BLaER1 (cell line): ENCODE measurements at regions not wholly inside any gene's neighbourhood (a gene's known extent, or its start where the extent isn't known, plus 50 kb on each side); places are given as distances from the start of the nearest gene placed in this dataset.
"Not testable (repeated sequence)": the region's sequence is repeated elsewhere in the genome, so short reads cannot be mapped to it uniquely, and the experiment has no call there.

Source experiments
- H3K27ac ChIP-seq: shearing (Covaris generic); formaldehyde crosslinking; 2 replicates; pipeline ENCODE4 v1.8.1; 2022
- H3K27me3 ChIP-seq: shearing (Covaris generic); formaldehyde crosslinking; 2 replicates; pipeline ENCODE4 v1.8.1; 2022
- H3K36me3 ChIP-seq: shearing (Covaris generic); formaldehyde crosslinking; 2 replicates; pipeline ENCODE4 v1.8.1; 2022
- H3K4me1 ChIP-seq: shearing (Covaris generic); formaldehyde crosslinking; 2 replicates; pipeline ENCODE4 v1.8.1; 2022
- H3K4me2 ChIP-seq: shearing (Covaris generic); formaldehyde crosslinking; 2 replicates; pipeline ENCODE4 v1.8.1; 2022
- H3K4me3 ChIP-seq: shearing (Covaris generic); formaldehyde crosslinking; 2 replicates; pipeline ENCODE4 v1.8.1; 2022
- H3K9ac ChIP-seq: shearing (Covaris generic); formaldehyde crosslinking; 2 replicates; pipeline ENCODE4 v1.8.1; 2022
- H3K9me3 ChIP-seq: shearing (Covaris generic); formaldehyde crosslinking; 2 replicates; pipeline ENCODE4 v1.8.1; 2022
- H4K20me1 ChIP-seq: shearing (Covaris generic); formaldehyde crosslinking; 2 replicates; pipeline ENCODE4 v1.8.1; 2022
- Cebpa-rat ChIP-seq: shearing (Covaris generic); IDR thresholded peaks from 2 replicates; pipeline ENCODE4 v1.8.1; 2022

DNA sequence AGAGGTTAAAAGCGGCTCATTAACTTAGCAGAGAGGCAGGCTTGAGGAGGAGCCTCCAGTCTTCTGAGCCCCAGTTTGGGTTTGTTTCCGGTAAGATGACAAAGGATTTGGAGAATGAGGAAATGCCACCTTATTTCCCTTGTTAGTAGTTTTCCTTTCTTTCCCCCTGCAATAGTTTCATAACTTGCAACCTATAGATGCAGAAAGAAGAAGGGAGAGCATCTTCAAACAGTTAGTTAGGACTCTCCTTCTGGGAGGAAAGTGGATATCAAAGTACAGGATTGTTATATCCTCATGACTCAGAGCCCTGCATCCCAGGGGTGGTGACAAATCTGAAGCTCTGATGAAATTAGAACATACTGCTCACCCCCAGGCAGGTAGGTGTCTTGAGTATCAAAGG lies 180.7 kb upstream of the SLC38A2 start:
- Histone ChIP-seq H3K36me3 (no peaks in the 10 kb centered on the region), H4K20me1 (no peaks in the 10 kb centered on the region), H3K4me1 (no peaks in the 10 kb centered on the region), H3K4me3 (no peak overlapping the region), H3K9me3 (no peaks in the 10 kb centered on the region), H3K27me3 (no peaks in the 10 kb centered on the region), H3K4me2 (no peak overlapping the region), H3K27ac (no peak overlapping the region), H3K9ac (no peak overlapping the region)
- no peak for TF ChIP-seq Cebpa-rat

DNA sequence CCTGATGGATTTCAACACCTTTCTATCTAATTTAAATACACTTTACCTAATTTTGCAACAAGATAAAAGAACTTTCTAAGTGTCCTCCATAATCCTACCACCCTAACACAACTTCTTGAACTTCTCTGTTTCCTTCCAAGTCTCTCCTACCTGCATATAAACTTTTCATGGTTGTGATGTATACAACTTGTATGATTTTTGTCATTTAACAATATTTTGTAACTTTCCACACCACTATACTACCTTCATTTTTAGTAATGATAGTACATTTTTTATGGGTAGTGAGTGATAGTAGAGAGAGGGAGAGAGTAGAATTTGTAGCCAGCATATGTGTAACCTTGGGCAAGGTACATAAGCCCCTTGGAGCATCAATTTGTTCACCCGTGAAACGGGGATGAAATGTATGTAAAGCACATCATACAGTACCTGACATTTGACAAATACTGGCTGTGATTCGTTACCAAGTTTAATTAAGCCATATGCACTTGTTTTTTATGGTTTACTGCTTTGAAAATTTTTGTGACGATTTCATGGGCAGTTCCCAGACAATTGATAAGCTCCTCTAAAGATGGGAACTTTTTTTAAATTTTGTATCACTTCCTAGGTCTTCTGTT lies 177.8 kb upstream of the SLC38A2 start:
- no peaks in the 10 kb centered on the region for H3K36me3 ChIP-seq
- H3K27me3 ChIP-seq, result no peaks in the 10 kb centered on the region
- no peaks in the 10 kb centered on the region for H4K20me1 ChIP-seq
- H3K4me3 ChIP-seq, result no peak overlapping the region
- no peak for TF ChIP-seq Cebpa-rat
- no peak overlapping the region for H3K4me2 ChIP-seq
- peaks cover 8% of the 10 kb centered on the region; the same call in 1 of the 2 replicates for H3K9me3 ChIP-seq
- no peak overlapping the region for H3K9ac ChIP-seq
- no peak overlapping the region for H3K27ac ChIP-seq
- H3K4me1 ChIP-seq, result no peaks in the 10 kb centered on the region

DNA sequence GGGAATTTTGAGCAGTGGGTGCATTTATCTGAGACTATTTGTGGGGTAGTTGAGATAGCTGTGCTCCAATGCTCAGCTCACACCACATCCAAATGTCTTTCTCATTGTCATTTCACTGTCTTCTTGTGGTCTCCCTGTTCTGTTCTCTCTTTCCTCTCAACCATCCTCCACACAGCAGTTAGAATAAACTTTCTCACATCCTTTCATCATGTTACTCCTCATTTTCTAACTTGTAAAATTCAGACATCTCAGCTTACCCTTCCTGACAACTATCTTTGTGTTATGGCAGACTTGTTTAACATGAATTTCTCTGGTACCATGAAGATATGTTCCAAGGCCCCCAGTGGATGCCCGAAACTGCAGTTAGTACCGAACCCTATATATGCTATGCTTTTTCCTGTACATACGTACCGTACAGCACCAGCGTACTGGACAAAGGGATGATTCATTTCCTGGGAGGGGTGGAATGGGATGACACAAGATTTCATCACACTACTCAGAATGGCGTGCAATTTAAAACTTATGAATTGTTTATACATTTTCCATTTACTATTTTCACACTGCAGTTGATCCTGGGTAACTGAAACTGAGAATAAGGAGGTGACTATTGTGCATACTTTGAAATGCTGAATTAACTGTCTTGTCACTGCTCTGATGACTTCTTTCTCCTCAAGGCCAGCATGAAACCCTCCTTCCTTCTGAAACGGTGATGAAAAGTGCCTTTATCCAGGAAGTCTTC lies 177.1 kb upstream of the SLC38A2 start:
- Histone ChIP-seq H3K9me3 (peaks cover 14% of the 10 kb centered on the region; the same call in 1 of the 2 replicates), H3K9ac (no peak overlapping the region), H3K27me3 (no peaks in the 10 kb centered on the region), H4K20me1 (no peaks in the 10 kb centered on the region), H3K4me1 (no peaks in the 10 kb centered on the region), H3K4me3 (no peak overlapping the region), H3K36me3 (no peaks in the 10 kb centered on the region), H3K27ac (no peak overlapping the region), H3K4me2 (no peak overlapping the region)
- no peak for TF ChIP-seq Cebpa-rat

DNA sequence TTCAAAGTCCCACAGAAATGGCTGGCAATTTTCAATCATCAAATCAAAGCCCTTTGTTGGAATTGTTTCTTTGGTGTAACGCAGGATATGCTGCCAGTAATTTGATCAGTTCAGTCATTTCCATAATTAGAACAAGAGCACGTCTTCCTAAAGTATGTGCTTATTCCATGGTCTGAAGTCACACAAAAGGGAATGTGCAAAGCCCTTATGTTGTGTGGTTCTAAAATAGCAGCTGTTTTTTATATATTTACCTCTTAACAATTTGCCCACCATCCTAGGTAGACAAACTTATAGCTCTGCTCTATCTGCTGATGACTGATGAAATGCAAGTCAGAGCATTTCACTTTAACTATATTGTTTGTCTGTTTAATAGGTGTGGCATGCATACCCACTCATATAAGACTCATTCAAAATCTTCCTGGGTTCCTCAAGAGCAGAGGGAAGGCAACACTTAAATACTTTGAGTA lies 176.1 kb upstream of the SLC38A2 start:
- Histone ChIP-seq H3K27me3 (no peaks in the 10 kb centered on the region), H3K4me1 (no peaks in the 10 kb centered on the region), H3K9ac (no peak overlapping the region), H3K9me3 (peaks cover 17% of the 10 kb centered on the region; the same call in 1 of the 2 replicates), H3K4me2 (no peak overlapping the region), H3K4me3 (no peak overlapping the region), H3K27ac (no peak overlapping the region), H3K36me3 (no peaks in the 10 kb centered on the region), H4K20me1 (no peaks in the 10 kb centered on the region)
- TF ChIP-seq Cebpa-rat, result no peak

DNA sequence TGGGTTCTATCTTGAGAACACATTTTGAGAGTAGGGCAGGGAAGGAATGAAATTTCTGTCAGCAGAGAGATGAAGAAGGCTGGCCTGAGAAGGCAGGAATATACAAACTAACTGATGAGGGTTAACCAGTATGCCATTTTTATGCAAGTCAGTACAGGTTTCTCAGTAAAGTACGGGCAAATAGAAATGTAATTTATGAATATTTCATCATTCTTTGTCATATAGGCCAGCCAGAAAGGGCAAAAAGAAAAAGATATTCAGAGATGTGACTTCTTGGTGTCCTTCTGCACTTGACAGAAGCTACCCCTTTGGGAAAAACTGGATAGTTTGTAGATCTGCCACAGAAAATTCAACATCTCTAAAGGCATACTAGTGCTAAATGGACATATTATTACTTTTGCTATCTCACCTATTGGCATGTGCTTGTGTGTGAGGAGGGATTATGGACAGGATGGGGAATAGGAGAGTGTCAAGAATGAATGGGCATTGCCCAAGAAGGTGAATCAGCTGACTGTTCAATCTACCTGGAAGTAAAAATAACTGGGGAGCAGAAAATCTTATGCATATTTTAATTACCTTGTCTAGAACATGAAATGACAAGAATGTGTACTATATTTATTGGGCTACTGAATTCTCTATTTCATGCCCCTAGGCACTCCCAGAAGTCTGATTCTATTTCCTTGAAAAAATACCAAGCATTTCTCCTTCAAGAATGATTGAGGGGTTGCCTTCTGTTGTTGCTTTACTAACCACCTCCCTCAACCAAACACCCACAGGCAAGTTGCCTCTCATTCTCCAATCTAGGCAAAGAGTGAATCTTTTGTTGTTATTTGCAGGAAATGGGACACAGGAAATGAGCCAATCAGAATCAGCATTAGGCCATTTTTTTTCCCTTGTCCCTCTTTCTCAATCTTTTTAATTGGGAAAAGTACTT lies 175.1 kb upstream of the SLC38A2 start:
- H3K36me3 ChIP-seq, result no peaks in the 10 kb centered on the region
- H4K20me1 ChIP-seq, result no peaks in the 10 kb centered on the region
- H3K9ac ChIP-seq, result no peak overlapping the region
- no peaks in the 10 kb centered on the region for H3K4me1 ChIP-seq
- H3K4me2 ChIP-seq, result no peak overlapping the region
- H3K27me3 ChIP-seq, result no peaks in the 10 kb centered on the region
- no peak overlapping the region for H3K27ac ChIP-seq
- peaks cover 17% of the 10 kb centered on the region; the same call in 1 of the 2 replicates for H3K9me3 ChIP-seq
- no peak overlapping the region for H3K4me3 ChIP-seq
- TF ChIP-seq Cebpa-rat, result no peak

DNA sequence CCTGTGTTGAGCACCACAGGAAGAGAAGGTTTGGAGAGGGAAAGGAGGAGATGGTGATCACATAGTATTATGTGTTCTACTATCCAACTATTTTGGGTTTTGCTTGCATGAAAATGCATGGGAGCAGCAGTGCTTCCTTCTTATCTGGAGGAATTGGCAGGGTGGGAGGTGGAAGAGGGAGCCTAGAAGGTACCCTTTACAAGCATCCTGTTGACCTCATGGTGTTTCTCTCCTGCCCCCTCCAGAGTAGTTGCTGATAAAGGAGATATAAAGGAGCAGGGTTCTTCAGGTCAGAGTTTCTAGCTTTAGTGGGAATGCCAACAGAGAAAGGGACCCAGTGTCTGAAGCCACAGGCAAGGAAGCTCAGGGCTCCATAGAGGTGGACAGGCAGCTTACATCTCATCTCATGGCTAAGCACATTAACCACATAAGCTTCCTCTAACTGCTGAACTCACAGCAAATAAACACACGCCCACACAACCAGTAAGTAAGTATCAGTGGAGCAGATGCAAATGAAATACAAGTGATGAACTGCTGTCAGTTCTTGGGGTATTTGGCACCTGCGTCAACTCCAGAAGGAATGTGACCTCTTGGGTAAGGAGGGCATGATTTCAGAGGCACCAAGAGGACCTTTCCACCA lies 174.2 kb upstream of the SLC38A2 start:
- no peak for TF ChIP-seq Cebpa-rat
- H3K4me1 ChIP-seq, result no peaks in the 10 kb centered on the region
- H3K36me3 ChIP-seq, result no peaks in the 10 kb centered on the region
- peaks cover 17% of the 10 kb centered on the region; the same call in 1 of the 2 replicates for H3K9me3 ChIP-seq
- H3K27ac ChIP-seq, result no peak overlapping the region
- no peaks in the 10 kb centered on the region for H3K27me3 ChIP-seq
- H3K9ac ChIP-seq, result no peak overlapping the region
- no peak overlapping the region for H3K4me3 ChIP-seq
- no peak overlapping the region for H3K4me2 ChIP-seq
- no peaks in the 10 kb centered on the region for H4K20me1 ChIP-seq

DNA sequence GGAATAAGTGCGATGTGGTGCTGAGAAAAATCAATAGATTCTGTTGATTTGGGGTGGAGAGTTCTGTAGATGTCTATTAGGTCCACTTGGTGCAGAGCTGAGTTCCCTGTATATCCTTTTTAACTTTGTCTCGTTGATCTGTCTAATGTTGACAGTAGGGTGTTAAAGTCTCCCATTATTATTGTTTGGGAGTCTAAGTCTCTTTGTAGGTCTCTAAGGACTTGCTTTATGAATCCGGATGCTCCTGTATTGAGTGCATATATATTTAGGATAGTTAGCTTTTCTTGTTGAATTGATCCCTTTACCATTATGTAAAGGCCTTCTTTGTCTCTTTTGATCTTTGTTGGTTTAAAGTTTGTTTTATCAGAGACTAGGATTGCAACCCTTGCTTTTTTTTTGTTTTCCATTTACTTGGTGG lies 170.8 kb upstream of the SLC38A2 start:
- H4K20me1 ChIP-seq, H3K4me2 ChIP-seq, H3K4me1 ChIP-seq, H3K4me3 ChIP-seq, H3K36me3 ChIP-seq, H3K27me3 ChIP-seq, H3K9ac ChIP-seq, H3K27ac ChIP-seq: not testable (repeated sequence)
- H3K9me3 ChIP-seq, result peaks cover 20% of the 10 kb centered on the region; the same call in 1 of the 2 replicates

DNA sequence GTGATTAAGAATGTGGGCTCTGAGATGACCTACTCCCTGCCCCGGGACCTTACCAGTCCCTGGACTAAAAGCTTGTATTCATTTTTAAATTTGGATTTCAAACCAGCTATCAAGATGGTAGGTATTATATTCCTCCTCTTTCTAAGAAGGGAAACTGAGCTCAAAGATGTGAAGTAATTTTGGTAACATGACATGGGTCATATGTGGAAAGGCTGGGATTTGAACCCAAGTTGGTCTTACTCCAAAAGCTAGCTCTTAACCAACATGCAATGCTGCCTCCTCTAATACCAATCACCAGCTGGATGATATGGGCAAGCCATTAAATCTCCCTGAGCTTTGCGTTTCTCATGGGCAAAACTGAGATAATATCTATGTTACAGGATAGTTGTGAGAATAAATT lies 166.4 kb upstream of the SLC38A2 start:
- Histone ChIP-seq H3K36me3 (no peaks in the 10 kb centered on the region), H3K9me3 (peaks cover 4% of the 10 kb centered on the region; the same call in 1 of the 2 replicates), H3K9ac (no peak overlapping the region), H3K4me1 (no peaks in the 10 kb centered on the region), H4K20me1 (no peaks in the 10 kb centered on the region), H3K27me3 (no peaks in the 10 kb centered on the region), H3K27ac (no peak overlapping the region), H3K4me3 (no peak overlapping the region), H3K4me2 (no peak overlapping the region)
- no peak for TF ChIP-seq Cebpa-rat

DNA sequence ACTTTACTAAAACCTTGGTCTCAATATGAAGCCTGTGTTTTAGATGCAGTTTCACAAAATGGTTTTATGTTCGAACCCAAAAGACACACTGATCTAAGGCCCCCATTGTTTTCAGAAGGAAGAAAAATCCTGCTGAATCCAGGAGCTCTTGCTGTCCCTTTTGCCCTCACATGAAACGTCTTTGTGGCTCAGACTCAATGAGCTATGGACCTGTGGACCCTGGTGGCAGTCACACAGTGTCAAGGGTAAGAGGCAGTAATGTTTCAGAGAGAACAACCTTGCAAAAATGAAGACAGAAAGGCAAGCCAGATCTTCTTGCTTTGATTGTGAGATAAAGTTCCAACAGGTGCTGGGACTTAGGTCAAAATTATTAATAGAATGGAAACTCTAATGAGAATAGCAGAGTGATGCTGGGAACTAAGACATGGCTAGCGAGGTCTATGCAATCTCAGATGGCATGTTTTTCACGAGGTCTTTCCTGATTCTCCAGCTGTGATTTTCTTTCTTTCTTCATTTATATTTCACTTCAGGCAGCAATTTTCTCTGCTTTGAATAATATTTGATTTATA lies 164.9 kb upstream of the SLC38A2 start:
- Histone ChIP-seq H3K36me3 (no peaks in the 10 kb centered on the region), H3K9ac (no peak overlapping the region), H3K4me1 (no peaks in the 10 kb centered on the region), H4K20me1 (no peaks in the 10 kb centered on the region), H3K27ac (no peak overlapping the region), H3K4me3 (no peak overlapping the region), H3K4me2 (no peak overlapping the region), H3K27me3 (no peaks in the 10 kb centered on the region), H3K9me3 (peaks cover 4% of the 10 kb centered on the region; the same call in 1 of the 2 replicates)
- TF ChIP-seq Cebpa-rat, result no peak

DNA sequence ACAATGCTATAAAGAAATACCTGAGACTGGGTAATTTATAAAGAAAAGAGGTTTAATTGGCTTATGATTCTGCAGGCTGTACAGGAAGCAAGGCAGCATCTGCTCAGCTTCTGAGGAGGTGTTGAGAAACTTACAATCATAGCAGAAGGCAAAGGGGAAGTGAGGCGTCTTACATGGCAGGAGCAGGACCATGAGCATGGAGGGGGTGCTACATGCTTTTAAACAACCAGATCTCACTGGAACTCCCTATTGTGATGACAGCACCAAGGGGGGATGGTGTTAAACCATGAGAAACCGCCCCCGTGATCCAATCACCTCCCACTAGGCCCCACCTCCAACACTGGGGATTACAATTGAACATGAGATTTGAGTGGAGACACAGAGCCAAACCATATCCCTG lies 163.7 kb upstream of the SLC38A2 start:
- H3K9ac ChIP-seq, H3K27me3 ChIP-seq, H3K27ac ChIP-seq, H3K36me3 ChIP-seq, H3K4me2 ChIP-seq, H4K20me1 ChIP-seq, H3K4me1 ChIP-seq, H3K4me3 ChIP-seq: not testable (repeated sequence)
- H3K9me3 ChIP-seq, result peaks cover 12% of the 10 kb centered on the region
